K562 (cell line): ENCODE measurements at regions not wholly inside any gene's neighbourhood (a gene's known extent, or its start where the extent isn't known, plus 50 kb on each side); places are given as distances from the start of the nearest gene placed in this dataset.

Experiments
- ATAC-seq: fragments of 200-7000 bp; cut with Tn5 transposase; 3 replicates; pipeline ENCODE4 v1.9.1; 2020; ENCODE audit warnings: moderate library complexity
- BruUV-seq: library from RNA; stranded (reverse); fragments of 400-500 nt; replicated peaks from 2 replicates; lab custom pipeline; 2021; lab: Mats Ljungman, UMichigan
- CTCF ChIA-PET: fragments of 300-600 bp; formaldehyde crosslinking; extraction: SDS; loops from one replicate; lab custom pipeline; 2021; ENCODE audit warnings: low intra/inter-chr PET ratio; lab: Yijun Ruan, JAX
- POLR2A ChIA-PET: fragments of 300-600, 350-650 bp; sonication (Branson Sonifier 250); formaldehyde crosslinking; extraction: SDS; loops from one replicate; lab custom pipeline; 2021; ENCODE audit warnings: antibody characterized with exemption, inconsistent platforms; lab: Yijun Ruan, JAX
- DNase-seq, 4 experiments: peaks; one replicate each; pipeline versions ENCODE4 v3.0.0 to v3.0.0-alpha.2; 2011 to 2018; ENCODE audit warnings: low spot score in 3 of 4, mixed read lengths in 3 of 4; ENCODE audit errors: extremely low read depth in 1 of 4
- FAIRE-seq: peaks from 2 replicates; lab custom pipeline; 2011; peaks lifted over from hg19 to GRCh38; lab: Jason Lieb, UNC
- H2AFZ ChIP-seq: 2 replicates; pipeline ENCODE4 v1.6.0; 2011; ENCODE audit warnings: low read depth, low read length, control low read depth, inconsistent platforms
- H3K27ac ChIP-seq: fragments of 200-600 bp; 3 replicates; pipeline ENCODE4 v1.8.0; 2011; ENCODE audit warnings: low read depth, mild to moderate bottlenecking, control low read depth, inconsistent platforms, low read length, moderate library complexity, mixed read lengths; ENCODE audit errors: extremely low read depth
- H3K27me3 ChIP-seq, 2 experiments: fragments of 300-600 bp in 1 of 2; 2 replicates in 1 of 2; 3 replicates in 1 of 2; pipeline versions ENCODE4 v1.6.0 to v1.8.0; 2011; ENCODE audit warnings: inconsistent platforms in 2 of 2, low read length in 2 of 2, mild to moderate bottlenecking in 1 of 2, mixed read lengths in 1 of 2, moderate library complexity in 1 of 2; ENCODE audit not compliant: control insufficient read depth in 2 of 2, insufficient read depth in 2 of 2
- H3K36me3 ChIP-seq: fragments of 300-600 bp; 3 replicates; pipeline ENCODE4 v1.8.0; 2011; ENCODE audit warnings: mild to moderate bottlenecking, low read length, inconsistent platforms; ENCODE audit not compliant: control insufficient read depth, insufficient read depth
- H3K4me1 ChIP-seq, 2 experiments: fragments of 200-600 bp in 1 of 2; replicated peaks in 1 of 2; 2 replicates in 1 of 2; 3 replicates in 1 of 2; pipeline versions ENCODE4 v1.5.1 to v1.8.0; 2011; ENCODE audit warnings: inconsistent platforms in 2 of 2, low read length in 2 of 2, mild to moderate bottlenecking in 1 of 2, mixed read lengths in 1 of 2, moderate library complexity in 1 of 2; ENCODE audit not compliant: control insufficient read depth in 2 of 2, insufficient read depth in 2 of 2
- H3K4me2 ChIP-seq: 2 replicates; pipeline ENCODE4 v1.6.1; 2011; ENCODE audit warnings: low read length, control low read depth, inconsistent platforms, mixed read lengths; ENCODE audit not compliant: insufficient read depth
- H3K4me3 ChIP-seq: fragments of 200-600 bp; sonication (generic), shearing (Covaris generic); 2 replicates; pipeline ENCODE4 v1.5.1; 2016; ENCODE audit warnings: control low read depth, inconsistent platforms
- H3K79me2 ChIP-seq: fragments of 200-600 bp; 3 replicates; pipeline ENCODE4 v1.8.0; 2011; ENCODE audit warnings: low read length, inconsistent platforms; ENCODE audit not compliant: control insufficient read depth, insufficient read depth
- H3K9ac ChIP-seq, 2 experiments: 2 replicates each; pipeline versions ENCODE4 v1.6.0 to v1.6.1; 2011; ENCODE audit warnings: low read depth in 2 of 2, low read length in 2 of 2, control low read depth in 1 of 2, inconsistent platforms in 1 of 2, mild to moderate bottlenecking in 1 of 2, mixed read lengths in 1 of 2; ENCODE audit not compliant: insufficient read depth in 1 of 2
- H3K9me1 ChIP-seq: one replicate; pipeline ENCODE4 v1.6.0; 2011; ENCODE audit warnings: inconsistent platforms, mild to moderate bottlenecking, low read length, moderate library complexity; ENCODE audit not compliant: control insufficient read depth, insufficient read depth
- H3K9me3 ChIP-seq: replicated peaks from 2 replicates; pipeline ENCODE4 v1.5.1; 2011; ENCODE audit warnings: low read depth, low read length, inconsistent platforms; ENCODE audit not compliant: control insufficient read depth, insufficient read depth
- H4K20me1 ChIP-seq: replicated peaks from 2 replicates; pipeline ENCODE4 v1.6.1; 2011; ENCODE audit warnings: low read length, inconsistent platforms, mixed read lengths; ENCODE audit not compliant: control insufficient read depth, insufficient read depth
- BACH1 ChIP-seq: fragments of 200-800 bp; sonication (Bioruptor generic); IDR thresholded peaks from 2 replicates; pipeline ENCODE4 v1.6.1; 2016; ENCODE audit warnings: missing genetic modification characterization, missing compliant biosample characterization
- CBX8 ChIP-seq: fragments of 200-600 bp; sonication (generic); IDR thresholded peaks from 2 replicates; pipeline ENCODE4 v1.6.1; 2012; ENCODE audit warnings: borderline replicate concordance, mixed run types, low read depth, mild to moderate bottlenecking, moderate library complexity, mixed read lengths, low read length, control low read depth, inconsistent platforms; ENCODE audit not compliant: poor library complexity, severe bottlenecking; ENCODE audit errors: extremely low read depth
- CC2D1A ChIP-seq: fragments of 450-650 bp; IDR thresholded peaks from 2 replicates; pipeline ENCODE4 v1.6.1; 2017; ENCODE audit warnings: mild to moderate bottlenecking
- DACH1 ChIP-seq: fragments of 450-650 bp; IDR thresholded peaks from 2 replicates; pipeline ENCODE4 v1.6.1; 2018; ENCODE audit not compliant: partially characterized antibody
- EHMT2 ChIP-seq: fragments of 450-650 bp; IDR thresholded peaks from 2 replicates; pipeline ENCODE4 v1.6.1; 2018; ENCODE audit warnings: antibody characterized with exemption
- FOXA3 ChIP-seq, 2 experiments: fragments of 450-650 bp in 1 of 2; sonication (generic) in 1 of 2; formaldehyde crosslinking; IDR thresholded peaks in 1 of 2; conservative IDR thresholded peaks in 1 of 2; 2 replicates each; pipeline versions ENCODE4 v1.4.0 to v1.8.0; 2020 to 2022; ENCODE audit warnings: mild to moderate bottlenecking in 2 of 2, missing genetic modification reagents in 1 of 2
- HDAC8 ChIP-seq: fragments of 450-650 bp; IDR thresholded peaks from 2 replicates; pipeline ENCODE4 v1.6.1; 2016; ENCODE audit warnings: mild to moderate bottlenecking, missing genetic modification characterization, moderate library complexity, missing compliant biosample characterization
- RAD21 ChIP-seq, 2 experiments: fragments of 250-450 bp in 1 of 2; fragments of 450-650 bp in 1 of 2; sonication (Bioruptor Pico) in 1 of 2; formaldehyde crosslinking in 1 of 2; IDR thresholded peaks in 1 of 2; conservative IDR thresholded peaks in 1 of 2; 2 replicates each; pipeline versions ENCODE4 v1.4.0 to v1.8.0; 2020 to 2022; ENCODE audit warnings: mild to moderate bottlenecking in 2 of 2, moderate library complexity in 1 of 2
- ZBTB1 ChIP-seq: sonication (generic); formaldehyde crosslinking; IDR thresholded peaks from 2 replicates; pipeline ENCODE4 v1.8.1; 2023; ENCODE audit warnings: missing genetic modification reagents, low read depth, mild to moderate bottlenecking, borderline replicate concordance
- ZNF232 ChIP-seq: sonication (generic); formaldehyde crosslinking; IDR thresholded peaks from 2 replicates; pipeline ENCODE4 v1.8.0; 2022; ENCODE audit warnings: mild to moderate bottlenecking, missing genetic modification reagents
- ZNF280A ChIP-seq: fragments of 450-650 bp; IDR thresholded peaks from 2 replicates; pipeline ENCODE4 v1.6.1; 2018; ENCODE audit warnings: mild to moderate bottlenecking, low read depth; ENCODE audit not compliant: partially characterized antibody
- ZNF444 ChIP-seq: fragments of 250-450 bp; sonication (Bioruptor Pico); IDR thresholded peaks from 2 replicates; pipeline ENCODE4 v1.4.0; 2020; ENCODE audit warnings: mild to moderate bottlenecking, moderate library complexity
- ZZZ3 ChIP-seq: fragments of 450-650 bp; IDR thresholded peaks from 2 replicates; pipeline ENCODE4 v1.6.1; 2016; ENCODE audit warnings: antibody characterized with exemption, mild to moderate bottlenecking, moderate library complexity
- WGBS: fragments of 100-300 bp; shearing (Covaris generic); methylation state at CpG from one replicate; pipeline ENCODE4 v1.1.6; 2016; ENCODE audit warnings: low coverage, mixed read lengths; ENCODE audit not compliant: insufficient coverage; ENCODE audit errors: missing lambda C conversion rate; 5-methylcytosine and 5-hydroxymethylcytosine counted together
- in situ Hi-C: fragments of 300-500 bp; cut with MboI; formaldehyde crosslinking; loops from 4 replicates; pipeline ENCODE4 v1.15.0; 2018; ENCODE audit warnings: inconsistent platforms, mixed read lengths
- intact Hi-C: fragments of 100-400 bp; cut with micrococcal nuclease; formaldehyde crosslinking; loops from 2 replicates; pipeline ENCODE4 v1.14.2; 2022
- TF ChIP-seq, protein P1 (sequence below), 2 experiments: IDR thresholded peaks; 2 replicates each; pipeline ENCODE4 v1.6.1; 2011; ENCODE audit warnings: borderline replicate concordance in 1 of 2, control low read depth in 1 of 2, low read depth in 1 of 2, low read length in 1 of 2, mild to moderate bottlenecking in 1 of 2, mixed read lengths in 1 of 2, moderate library complexity in 1 of 2; ENCODE audit not compliant: insufficient read depth in 1 of 2, insufficient read length in 1 of 2, poor library complexity in 1 of 2, severe bottlenecking in 1 of 2; ENCODE audit errors: extremely low read depth in 1 of 2
- TF ChIP-seq, protein P2 (sequence below): fragments of 150-350 bp; IDR thresholded peaks from 2 replicates; pipeline ENCODE4 v1.6.1; 2014; ENCODE audit warnings: low read depth, mild to moderate bottlenecking, low read length, borderline replicate concordance

DNA sequence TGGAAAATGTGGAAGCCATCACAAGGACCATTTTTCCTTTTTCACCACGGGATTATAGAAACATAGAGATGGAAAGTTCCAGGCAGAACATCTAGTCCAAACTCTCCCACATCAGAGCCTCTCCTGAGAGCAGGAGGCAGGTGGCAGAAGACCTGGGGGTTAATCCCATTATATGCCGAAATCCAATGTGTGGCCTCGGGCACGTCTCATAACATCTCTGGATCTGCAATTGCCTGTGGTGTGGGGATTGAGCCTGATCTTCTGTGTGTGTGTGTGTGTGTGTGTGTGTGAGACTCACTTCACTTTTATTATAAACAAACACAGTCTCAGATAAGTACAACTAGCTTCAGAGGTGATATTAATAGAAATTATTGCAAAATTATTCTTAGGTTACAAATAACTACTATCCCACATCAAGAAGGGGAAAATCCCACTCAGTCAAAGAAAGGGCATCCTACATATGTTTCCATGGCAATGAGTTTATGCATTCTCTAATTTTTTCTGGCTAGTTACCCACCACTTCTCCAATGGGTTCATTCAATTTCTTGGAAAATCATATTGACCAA, 199.1 kb downstream of the FOXL1 start:
- Histone ChIP-seq H4K20me1 (peaks cover 6% of the 10 kb centered on the region; the same call in 1 of the 2 replicates), H3K9me1 (no peaks in the 10 kb centered on the region), H3K27me3 (peaks cover 17 to 82% of the 10 kb centered on the region in 2 experiments; a peak in 4 of 5 replicates), H3K36me3 (no peaks in the 10 kb centered on the region), H3K4me2 (no peak overlapping the region), H2AFZ (no peak overlapping the region), H3K4me3 (no peak overlapping the region), H3K4me1 (no peaks in the 10 kb centered on the region), H3K79me2 (no peaks in the 10 kb centered on the region), H3K27ac (no peak overlapping the region), H3K9ac (no peak overlapping the region), H3K9me3 (no peaks in the 10 kb centered on the region)
- BruUV-seq, result no TSS peak
- ChIA-PET POLR2A (no interaction called here), CTCF (no interaction called here)
- DNase-seq (no peak), FAIRE-seq (no peak), ATAC-seq (no peak)
- intact Hi-C loops (no loop called here), in situ Hi-C loops (no loop called here)
- WGBS, result 0% methylated on average over 4 of the region's 4 CpGs
- TF ChIP-seq ZNF232 (no peak), HDAC8 (no peak), ZNF444 (CRISPR knock-in tag) (no peak), ZZZ3 (no peak), ZNF280A (no peak), ZBTB1 (CRISPR knock-in tag) (no peak), FOXA3 (CRISPR knock-in tag; conservative IDR thresholded peaks at IDR 0.05 in 1 of 2, IDR thresholded peaks at IDR 0.05 in 1 of 2) (no peak), EHMT2 (no peak), CC2D1A (no peak), BACH1 (tag) (no peak), DACH1 (no peak), RAD21 (CRISPR knock-in tag; conservative IDR thresholded peaks at IDR 0.05 in 1 of 2, IDR thresholded peaks at IDR 0.05 in 1 of 2) (no peak), CBX8 (no peak)
- TF ChIP-seq, protein P1, sequence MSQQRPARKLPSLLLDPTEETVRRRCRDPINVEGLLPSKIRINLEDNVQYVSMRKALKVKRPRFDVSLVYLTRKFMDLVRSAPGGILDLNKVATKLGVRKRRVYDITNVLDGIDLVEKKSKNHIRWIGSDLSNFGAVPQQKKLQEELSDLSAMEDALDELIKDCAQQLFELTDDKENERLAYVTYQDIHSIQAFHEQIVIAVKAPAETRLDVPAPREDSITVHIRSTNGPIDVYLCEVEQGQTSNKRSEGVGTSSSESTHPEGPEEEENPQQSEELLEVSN (IDR thresholded peaks at IDR 0.05; ENCODE audit: borderline replicate concordance in 1 of 2, extremely low read depth in 1 of 2, insufficient read depth in 1 of 2, insufficient read length in 1 of 2, low read depth in 1 of 2, low read length in 1 of 2, poor library complexity in 1 of 2, severe bottlenecking in 1 of 2), result no peak
- TF ChIP-seq, protein P2, sequence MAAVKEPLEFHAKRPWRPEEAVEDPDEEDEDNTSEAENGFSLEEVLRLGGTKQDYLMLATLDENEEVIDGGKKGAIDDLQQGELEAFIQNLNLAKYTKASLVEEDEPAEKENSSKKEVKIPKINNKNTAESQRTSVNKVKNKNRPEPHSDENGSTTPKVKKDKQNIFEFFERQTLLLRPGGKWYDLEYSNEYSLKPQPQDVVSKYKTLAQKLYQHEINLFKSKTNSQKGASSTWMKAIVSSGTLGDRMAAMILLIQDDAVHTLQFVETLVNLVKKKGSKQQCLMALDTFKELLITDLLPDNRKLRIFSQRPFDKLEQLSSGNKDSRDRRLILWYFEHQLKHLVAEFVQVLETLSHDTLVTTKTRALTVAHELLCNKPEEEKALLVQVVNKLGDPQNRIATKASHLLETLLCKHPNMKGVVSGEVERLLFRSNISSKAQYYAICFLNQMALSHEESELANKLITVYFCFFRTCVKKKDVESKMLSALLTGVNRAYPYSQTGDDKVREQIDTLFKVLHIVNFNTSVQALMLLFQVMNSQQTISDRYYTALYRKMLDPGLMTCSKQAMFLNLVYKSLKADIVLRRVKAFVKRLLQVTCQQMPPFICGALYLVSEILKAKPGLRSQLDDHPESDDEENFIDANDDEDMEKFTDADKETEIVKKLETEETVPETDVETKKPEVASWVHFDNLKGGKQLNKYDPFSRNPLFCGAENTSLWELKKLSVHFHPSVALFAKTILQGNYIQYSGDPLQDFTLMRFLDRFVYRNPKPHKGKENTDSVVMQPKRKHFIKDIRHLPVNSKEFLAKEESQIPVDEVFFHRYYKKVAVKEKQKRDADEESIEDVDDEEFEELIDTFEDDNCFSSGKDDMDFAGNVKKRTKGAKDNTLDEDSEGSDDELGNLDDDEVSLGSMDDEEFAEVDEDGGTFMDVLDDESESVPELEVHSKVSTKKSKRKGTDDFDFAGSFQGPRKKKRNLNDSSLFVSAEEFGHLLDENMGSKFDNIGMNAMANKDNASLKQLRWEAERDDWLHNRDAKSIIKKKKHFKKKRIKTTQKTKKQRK, result no peak
